Inferior parietal cortex (tissue), 1 donor: ENCODE measurements at regions not wholly inside any gene's neighbourhood (a gene's known extent, or its start where the extent isn't known, plus 50 kb on each side); places are given as distances from the start of the nearest gene placed in this dataset.
"Not testable (repeated sequence)": the region's sequence is repeated elsewhere in the genome, so short reads cannot be mapped to it uniquely, and the experiment has no call there.

Experiments used
- DNase-seq: peaks from one replicate; pipeline ENCODE4 v3.0.0-alpha.2; 2016; ENCODE audit errors: extremely low spot score

DNA sequence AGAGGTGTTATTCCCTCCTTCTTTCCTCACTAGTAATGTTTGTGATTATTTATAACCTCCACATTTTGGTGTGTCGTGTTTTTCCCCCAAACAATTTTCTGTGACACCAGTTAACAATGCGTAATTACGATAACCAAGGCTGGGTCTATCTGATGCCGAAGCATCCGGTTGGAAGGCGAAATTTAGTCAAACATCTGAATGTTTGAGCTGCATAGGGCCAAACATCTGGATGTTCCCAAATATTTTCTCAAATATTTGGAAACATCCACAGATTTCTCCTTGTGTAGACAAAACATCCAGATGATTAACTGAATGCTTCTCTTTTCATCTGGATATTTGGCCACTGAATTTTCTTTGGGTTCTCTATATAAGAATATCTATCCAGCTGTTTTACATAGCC lies 371.7 kb downstream of the NFIB start:
- no peak for DNase-seq

DNA sequence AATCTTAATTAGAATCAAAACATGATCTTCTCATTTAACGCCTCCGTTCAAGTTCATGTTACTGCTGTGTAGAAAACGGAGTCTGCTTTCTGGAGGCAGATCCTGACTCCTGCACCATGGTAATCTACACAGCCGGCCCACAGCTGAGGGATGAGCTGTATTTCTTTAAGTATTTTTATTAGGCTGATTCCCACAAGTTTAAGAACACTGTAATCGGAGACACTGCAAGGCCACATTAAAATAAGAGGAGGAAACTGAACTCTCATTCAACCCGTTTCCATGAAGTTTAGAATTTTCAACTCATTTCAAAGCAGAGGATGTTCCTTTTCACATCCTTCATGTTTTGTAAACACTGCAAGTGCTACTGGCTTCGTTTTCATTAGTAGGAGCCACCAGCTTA lies 372.2 kb downstream of the NFIB start:
- no peak for DNase-seq

- no peak for DNase-seq
These were observed 374.0 kb downstream of the NFIB start for GRCh38 chr9:13939701-13940490.

GRCh38 chr9:13939134-13939533 lies 374.8 kb downstream of the NFIB start:
- no peak for DNase-seq

DNA sequence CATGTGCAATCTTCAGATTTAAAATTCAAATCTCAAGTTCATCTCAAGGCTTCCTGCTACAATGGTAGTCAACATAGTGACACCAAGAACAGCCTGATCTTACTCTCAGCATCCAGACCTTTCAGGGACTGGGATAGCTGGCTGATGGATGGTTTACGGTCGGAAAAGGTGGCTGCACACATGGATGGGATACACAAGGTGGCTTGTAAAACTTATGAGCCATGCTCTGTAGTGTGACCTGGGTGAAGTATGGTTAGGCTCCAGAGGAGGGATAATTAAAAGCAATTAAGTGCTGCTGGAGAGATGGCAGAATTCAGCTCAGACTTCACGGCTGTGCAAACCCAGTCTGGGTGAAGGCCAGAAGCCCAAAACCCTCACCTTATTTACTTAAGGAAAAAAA lies 379.5 kb downstream of the NFIB start:
- DNase-seq = no peak

GRCh38 chr9:13933268-13933656 lies 380.7 kb downstream of the NFIB start:
- DNase-seq = no peak

DNA sequence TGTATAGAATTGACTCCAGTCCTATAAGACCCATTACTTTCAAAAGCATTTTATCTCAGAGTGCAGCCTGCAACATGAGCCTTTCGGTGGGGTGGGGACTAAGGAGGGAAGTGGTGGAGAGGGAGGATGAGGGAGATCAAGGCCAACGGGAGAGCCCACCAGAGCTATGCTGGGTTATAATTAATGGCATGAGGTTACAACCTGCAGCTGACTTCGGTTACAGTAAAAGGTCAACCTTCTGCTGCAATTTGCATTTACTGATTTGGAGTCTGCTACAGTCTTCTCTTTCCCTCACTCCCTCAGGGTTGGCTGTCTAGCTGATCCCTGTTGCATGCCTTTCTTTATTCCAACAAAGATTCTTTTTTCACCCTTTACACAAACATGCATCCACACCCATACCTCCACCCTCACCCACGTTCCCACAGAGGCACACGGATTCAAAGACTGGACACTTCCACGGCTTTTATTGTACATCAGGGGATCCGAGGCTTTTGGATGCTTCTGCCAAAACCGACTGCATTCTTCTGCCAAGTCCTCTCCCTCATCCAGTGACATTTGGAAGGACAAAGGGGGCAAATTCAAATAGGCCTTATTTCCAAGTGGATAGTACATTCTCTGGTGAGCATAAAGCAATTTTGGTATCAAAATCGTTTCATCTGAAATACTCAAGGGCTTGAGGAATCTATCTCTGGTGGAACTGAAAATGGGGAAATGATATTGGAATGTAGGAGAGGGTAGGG lies 381.2 kb downstream of the NFIB start:
- no peak for DNase-seq

GRCh38 chr9:13929013-13929412 lies 384.9 kb downstream of the NFIB start:
- no peak for DNase-seq

- DNase-seq = no peak
These were observed 390.6 kb downstream of the NFIB start for GRCh38 chr9:13923381-13923780.

DNA sequence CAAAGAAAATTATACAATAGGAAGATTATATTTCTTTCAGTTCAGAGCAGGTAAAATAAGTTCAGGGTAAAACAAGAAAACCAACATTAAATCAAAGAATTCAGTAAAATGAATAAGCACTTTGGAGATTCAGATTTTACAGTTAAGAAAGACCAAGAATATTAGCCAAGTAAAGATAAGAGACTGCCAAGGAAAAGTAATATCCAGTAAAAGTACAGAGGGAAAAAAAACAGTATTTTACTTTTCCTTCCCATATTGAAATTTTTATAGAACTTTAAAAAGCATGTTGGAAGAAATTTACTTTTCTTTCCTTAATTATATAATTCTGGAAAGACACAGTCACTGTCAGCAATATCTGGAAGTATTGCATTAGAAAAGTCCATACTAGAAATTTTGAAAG lies 393.4 kb downstream of the NFIB start:
- no peak for DNase-seq

DNA sequence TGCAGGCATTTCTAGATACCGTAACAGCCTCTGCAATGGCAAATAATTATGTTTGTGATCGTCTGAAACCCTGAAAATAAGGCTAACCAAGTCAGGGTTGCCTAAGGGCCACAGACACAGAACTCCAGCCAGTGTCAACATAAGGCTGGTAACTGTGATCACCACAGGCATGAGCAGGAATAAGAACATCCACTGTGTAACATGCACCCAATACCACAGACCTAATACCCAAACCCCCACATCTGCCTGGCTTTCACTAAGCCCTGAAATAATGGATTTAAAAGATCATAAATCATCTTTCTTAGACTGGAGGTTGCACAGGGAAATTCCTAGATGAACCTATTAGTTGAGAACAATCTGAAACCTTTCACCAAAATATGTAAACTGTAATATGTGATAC lies 394.5 kb downstream of the NFIB start:
- no peak for DNase-seq

GRCh38 chr9:13917534-13917933 lies 396.4 kb downstream of the NFIB start:
- DNase-seq = no peak

DNA sequence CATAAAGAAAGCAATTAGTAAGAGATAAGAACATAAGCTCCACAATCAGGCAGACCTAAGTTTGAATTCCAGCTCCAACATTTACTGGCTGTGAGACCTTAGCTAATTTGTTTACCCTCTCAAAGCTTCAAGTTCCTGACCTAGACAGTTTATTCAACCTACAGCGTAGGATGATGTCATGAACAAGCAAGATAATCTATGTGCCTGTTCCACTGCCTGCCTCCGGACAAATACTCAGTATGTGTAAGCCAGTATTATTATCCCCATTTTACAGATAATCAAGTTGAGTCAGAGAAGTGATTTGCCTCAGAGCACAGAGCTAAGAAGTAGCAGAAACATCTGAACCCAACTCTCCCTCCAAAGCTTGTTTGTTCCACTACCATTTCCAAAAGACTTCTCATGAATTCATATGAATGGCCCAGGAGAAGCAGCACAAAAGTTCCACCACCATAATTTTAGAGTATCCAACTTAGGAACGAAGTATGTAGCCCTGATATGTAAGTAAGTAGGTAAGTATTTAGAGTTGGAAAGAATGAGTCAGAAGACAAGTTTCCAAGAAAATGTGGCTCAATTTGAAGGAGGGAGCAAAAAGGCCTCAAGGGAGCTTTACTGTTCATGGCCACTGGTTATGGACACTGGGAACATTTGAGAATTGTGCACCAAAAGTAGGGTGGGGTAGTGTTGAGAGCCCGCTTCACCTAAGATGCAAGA lies 398.2 kb downstream of the NFIB start:
- no peak for DNase-seq

GRCh38 chr9:13915131-13915530 lies 398.8 kb downstream of the NFIB start:
- DNase-seq = no peak

GRCh38 chr9:13911473-13911872 lies 402.5 kb downstream of the NFIB start:
- no peak for DNase-seq

DNA sequence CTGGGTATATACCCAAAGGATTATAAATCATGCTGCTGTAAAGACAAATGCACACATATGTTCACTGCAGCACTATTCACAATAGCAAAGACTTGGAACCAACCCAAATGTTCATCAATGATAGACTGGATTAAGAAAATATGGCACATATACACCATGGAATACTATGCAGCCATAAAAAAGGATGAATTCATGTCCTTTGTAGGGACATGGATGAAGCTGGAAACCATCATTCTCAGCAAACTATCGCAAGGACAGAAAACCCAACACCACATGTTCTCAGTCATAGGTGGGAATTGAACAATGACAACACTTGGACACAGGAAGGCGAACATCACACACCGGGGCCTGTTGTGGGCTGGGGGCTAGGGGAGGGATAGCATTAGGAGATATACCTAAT lies 406.1 kb downstream of the NFIB start:
- DNase-seq = not testable (repeated sequence)

GRCh38 chr9:13904746-13905145 lies 409.2 kb downstream of the NFIB start:
- DNase-seq = no peak

- DNase-seq = no peak
These were observed 409.6 kb downstream of the NFIB start for GRCh38 chr9:13904311-13904710.

DNA sequence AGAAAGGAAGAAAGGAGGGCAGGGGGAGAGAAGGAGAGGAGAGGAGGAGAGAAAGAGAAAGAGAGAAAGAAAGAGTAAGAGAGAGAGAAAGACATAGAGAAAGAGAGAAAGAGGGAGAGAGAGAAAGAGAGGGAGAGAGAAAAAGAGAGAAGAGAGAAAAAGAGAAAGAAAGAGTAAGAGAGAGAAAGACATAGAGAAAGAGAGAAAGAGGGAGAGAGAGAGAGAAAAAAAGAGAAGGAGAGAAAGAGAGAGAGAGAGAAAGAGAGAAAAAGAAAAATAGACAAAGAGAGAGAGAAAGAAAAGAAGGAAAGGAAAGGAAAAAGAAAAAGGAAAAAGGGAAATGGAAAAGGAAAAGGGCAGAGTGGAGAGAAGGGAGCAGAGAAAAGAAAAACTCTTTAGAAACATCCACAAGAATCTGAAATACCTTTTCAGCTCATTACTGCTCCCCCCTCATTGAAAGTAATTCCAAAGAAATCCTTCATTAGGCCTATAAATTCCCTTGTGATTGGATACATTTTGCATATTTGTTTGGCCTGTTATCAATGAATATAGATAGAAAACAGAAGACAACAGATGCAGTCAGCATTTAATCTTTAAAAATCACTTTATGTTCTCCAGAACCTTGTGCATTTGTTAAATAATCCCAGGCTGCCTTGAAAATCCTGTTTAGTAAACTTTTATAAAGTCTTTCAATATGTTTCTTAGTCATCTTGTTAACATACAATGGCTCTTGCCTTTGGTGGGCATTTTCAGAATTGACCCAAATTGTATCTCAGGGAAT lies 411.5 kb downstream of the NFIB start:
- no peak for DNase-seq

- DNase-seq = no peak
These were observed 412.8 kb downstream of the NFIB start for GRCh38 chr9:13901176-13901575.

DNA sequence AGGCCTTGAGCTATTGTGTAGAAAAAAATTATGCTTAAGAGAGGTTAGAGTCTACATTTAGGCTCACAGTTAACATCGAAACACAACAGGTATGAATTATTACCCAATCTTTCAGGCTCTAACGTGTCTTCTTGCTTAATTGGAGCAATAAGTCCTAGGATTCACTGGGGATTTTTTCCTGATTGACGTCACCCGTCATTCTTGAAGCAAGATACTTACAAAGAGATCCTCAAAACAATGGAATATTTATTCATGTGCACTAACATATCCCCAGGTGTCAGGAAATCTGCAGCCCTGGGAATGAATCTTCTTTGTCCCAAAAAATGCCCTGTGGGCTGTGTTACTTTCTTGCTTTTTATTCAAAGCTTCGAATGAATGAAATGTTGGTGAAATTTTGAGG lies 413.5 kb downstream of the NFIB start:
- no peak for DNase-seq

DNA sequence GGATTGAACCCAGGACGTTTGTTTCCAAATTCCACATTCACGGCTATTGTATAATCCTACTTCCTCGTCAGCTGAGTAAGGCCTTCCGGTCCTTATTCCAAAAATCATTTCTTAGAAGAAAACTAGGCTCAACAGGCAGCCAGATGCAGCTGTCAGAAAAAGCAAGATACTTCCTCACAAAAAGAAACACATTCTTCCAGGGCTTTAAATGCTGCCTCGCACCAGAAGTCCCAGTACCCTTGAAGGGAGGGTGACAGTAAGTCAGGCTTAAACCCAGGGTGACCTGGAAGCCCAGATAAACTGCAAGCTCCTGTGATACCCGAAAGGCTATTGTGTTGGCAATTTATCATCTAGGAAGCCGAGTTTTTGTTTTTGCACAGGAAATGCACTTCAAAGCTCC lies 414.0 kb downstream of the NFIB start:
- no peak for DNase-seq
